Liver (tissue), 8 donors: ENCODE measurements at regions not wholly inside any gene's neighbourhood (a gene's known extent, or its start where the extent isn't known, plus 50 kb on each side); places are given as distances from the start of the nearest gene placed in this dataset.
A peak's percentile ranks its signal among the peaks of the same experiment; 100 is the strongest.

ENCODE experiments used
- DNase-seq: peaks from one replicate; pipeline ENCODE4 v3.0.0-alpha.2; 2017; ENCODE audit warnings: low spot score
- H3K27ac ChIP-seq, 2 donors: one replicate each; pipeline ENCODE4 v1.7.0; 2013; ENCODE audit warnings: inconsistent platforms in 2 of 2, low read length in 2 of 2, control low read depth in 1 of 2, low read depth in 1 of 2, mild to moderate bottlenecking in 1 of 2
- H3K27me3 ChIP-seq, 4 donors: one replicate each; pipeline versions ENCODE4 v1.6.1 to v1.7.0; 2013; ENCODE audit warnings: low read length in 3 of 4, inconsistent platforms in 1 of 4, mild to moderate bottlenecking in 1 of 4, moderate library complexity in 1 of 4; ENCODE audit not compliant: control insufficient read depth in 4 of 4, insufficient read depth in 4 of 4
- H3K36me3 ChIP-seq, 4 donors: one replicate each; pipeline versions ENCODE4 v1.6.1 to v1.7.0; 2013; ENCODE audit warnings: low read length in 3 of 4, mild to moderate bottlenecking in 3 of 4, low read depth in 1 of 4, moderate library complexity in 1 of 4; ENCODE audit not compliant: control insufficient read depth in 4 of 4, insufficient read depth in 3 of 4
- H3K4me1 ChIP-seq, 4 donors: one replicate each; pipeline versions ENCODE4 v1.6.1 to v1.7.0; 2013; ENCODE audit warnings: low read length in 3 of 4, mild to moderate bottlenecking in 3 of 4, moderate library complexity in 1 of 4; ENCODE audit not compliant: control insufficient read depth in 4 of 4, insufficient read depth in 4 of 4
- H3K4me3 ChIP-seq, 3 donors: one replicate each; pipeline versions ENCODE4 v1.6.1 to v1.7.0; 2013; ENCODE audit warnings: low read length in 3 of 3, control low read depth in 1 of 3, low read depth in 1 of 3, mild to moderate bottlenecking in 1 of 3
- H3K9ac ChIP-seq, 2 donors: one replicate each; pipeline ENCODE4 v1.7.0; 2013; ENCODE audit warnings: low read length in 2 of 2, mild to moderate bottlenecking in 2 of 2, moderate library complexity in 2 of 2, control low read depth in 1 of 2, low read depth in 1 of 2
- H3K9me3 ChIP-seq, 4 donors: one replicate each; pipeline versions ENCODE4 v1.6.1 to v1.7.0; 2013; ENCODE audit warnings: low read length in 3 of 4; ENCODE audit not compliant: control insufficient read depth in 4 of 4
- EGR1 ChIP-seq, 2 donors: IDR thresholded peaks; 2 replicates each; pipeline ENCODE4 v1.6.1; 2016 to 2018; ENCODE audit warnings: antibody characterized with exemption in 2 of 2, low read depth in 2 of 2
- FOXA1 ChIP-seq: IDR thresholded peaks from 2 replicates; pipeline ENCODE4 v1.6.1; 2016; ENCODE audit warnings: antibody characterized with exemption
- FOXA2 ChIP-seq: IDR thresholded peaks from 2 replicates; pipeline ENCODE4 v1.6.1; 2016; ENCODE audit warnings: antibody characterized with exemption
- GABPA ChIP-seq, 2 donors: IDR thresholded peaks in 1 of 2; conservative IDR thresholded peaks in 1 of 2; 2 replicates each; pipeline ENCODE4 v1.6.1; 2016; ENCODE audit warnings: antibody characterized with exemption in 2 of 2, mild to moderate bottlenecking in 1 of 2, moderate library complexity in 1 of 2
- HNF4A ChIP-seq, 2 donors: conservative IDR thresholded peaks; 2 replicates each; pipeline ENCODE4 v1.6.1; 2016; ENCODE audit warnings: antibody characterized with exemption in 2 of 2, mild to moderate bottlenecking in 2 of 2
- HNF4G ChIP-seq: IDR thresholded peaks from 2 replicates; pipeline ENCODE4 v1.6.1; 2016; ENCODE audit warnings: antibody characterized with exemption
- JUND ChIP-seq, 2 donors: IDR thresholded peaks; 2 replicates each; pipeline ENCODE4 v1.6.1; 2016; ENCODE audit warnings: antibody characterized with exemption in 2 of 2
- NR2F2 ChIP-seq: IDR thresholded peaks from 2 replicates; pipeline ENCODE4 v1.6.1; 2016; ENCODE audit warnings: antibody characterized with exemption
- RAD21 ChIP-seq, 2 donors: IDR thresholded peaks; 2 replicates each; pipeline ENCODE4 v1.6.1; 2016; ENCODE audit warnings: antibody characterized with exemption in 2 of 2, mild to moderate bottlenecking in 2 of 2
- RXRA ChIP-seq, 2 donors: IDR thresholded peaks; 2 replicates each; pipeline ENCODE4 v1.6.1; 2017 to 2018; ENCODE audit warnings: antibody characterized with exemption in 2 of 2, mild to moderate bottlenecking in 1 of 2
- SP1 ChIP-seq: IDR thresholded peaks from 2 replicates; pipeline ENCODE4 v1.6.1; 2018; ENCODE audit warnings: antibody characterized with exemption, mild to moderate bottlenecking
- TAF1 ChIP-seq: conservative IDR thresholded peaks from 2 replicates; pipeline ENCODE4 v1.6.1; 2016; ENCODE audit warnings: antibody characterized with exemption, mild to moderate bottlenecking
- YY1 ChIP-seq: IDR thresholded peaks from 2 replicates; pipeline ENCODE4 v1.6.1; 2016; ENCODE audit warnings: antibody characterized with exemption, mild to moderate bottlenecking
- WGBS: extraction: QIAGEN DNeasy Blood & Tissue Kit; methylation state at CpG from one replicate; pipeline ENCODE4 v1.1.7; 2013; 5-methylcytosine and 5-hydroxymethylcytosine counted together
- TF ChIP-seq, protein P1 (sequence below): IDR thresholded peaks from 2 replicates; pipeline ENCODE4 v1.6.1; 2016; ENCODE audit warnings: antibody characterized with exemption
- TF ChIP-seq, protein P2 (sequence below): fragments of 150-350 bp; IDR thresholded peaks from 2 replicates; pipeline ENCODE4 v1.5.1; 2017; ENCODE audit warnings: improper control_type of control experiment, low read depth, low read length; ENCODE audit not compliant: missing input control
- TF ChIP-seq, protein P3 (sequence below): IDR thresholded peaks from 2 replicates; pipeline ENCODE4 v1.6.1; 2016; ENCODE audit warnings: antibody characterized with exemption
- TF ChIP-seq, protein P4 (sequence below): IDR thresholded peaks from 2 replicates; pipeline ENCODE4 v1.6.1; 2016; ENCODE audit warnings: antibody characterized with exemption, mild to moderate bottlenecking
- TF ChIP-seq, protein P5 (sequence below): IDR thresholded peaks from 2 replicates; pipeline ENCODE4 v1.6.1; 2016; ENCODE audit warnings: antibody characterized with exemption
- donor health status: healthy.
- donor health status: healthy.
- donor health status: healthy.
- donor health status: healthy.
- donor health status: healthy.

DNA sequence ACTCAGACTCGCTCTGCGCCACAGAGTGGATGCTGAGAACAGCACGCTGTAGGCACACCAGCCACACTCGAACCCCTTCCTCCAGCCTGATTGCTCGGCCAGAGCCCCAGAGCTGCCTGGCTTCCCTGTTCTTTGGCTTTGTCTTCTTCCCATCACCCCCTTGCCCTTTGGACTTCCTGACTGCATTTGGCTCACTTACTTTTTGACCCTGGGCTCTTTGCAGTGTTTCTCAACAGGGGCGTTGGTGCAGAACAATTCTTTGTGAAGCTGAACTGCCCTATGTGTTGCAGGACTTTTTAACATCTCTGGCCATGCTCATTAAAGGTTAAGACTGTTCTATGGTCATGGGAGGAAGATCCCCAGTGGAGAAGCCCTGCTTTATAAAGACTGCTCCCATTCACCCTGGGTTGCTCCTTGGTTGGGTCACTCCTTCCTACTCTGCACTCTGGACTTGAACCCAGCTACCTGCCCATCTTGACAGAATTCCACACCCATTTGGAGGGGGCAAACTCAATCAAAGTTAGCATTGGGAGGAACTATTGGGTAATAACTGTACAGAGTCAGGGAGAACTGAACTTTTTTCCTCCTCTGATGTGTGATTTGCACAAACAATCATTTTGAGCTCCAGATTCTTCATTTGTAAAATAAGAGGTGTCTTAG lies 127.7 kb upstream of the PLEKHG7 start:
- Histone ChIP-seq H3K36me3 (no peaks in the 10 kb centered on the region), H3K4me1 (peaks cover 10 to 32% (median 30%) of the 10 kb centered on the region in 4 donors), H3K4me3 (no peak overlapping the region), H3K9ac (peak overlapping the region in 1 of 2 donors; percentile 1), H3K27ac (peak overlapping the region; percentile 37 to 92), H3K27me3 (no peaks in the 10 kb centered on the region), H3K9me3 (no peaks in the 10 kb centered on the region)
- peak; percentile 39 for DNase-seq
- TF ChIP-seq HNF4G (peak; percentile 98), NR2F2 (peak; percentile 85), RAD21 (IDR thresholded peaks at IDR 0.05) (peak; percentile 35 to 74), SP1 (peak; percentile 96), YY1 (peak; percentile 44), FOXA1 (peak; percentile 63), GABPA (IDR thresholded peaks at IDR 0.05 in 1 of 2, conservative IDR thresholded peaks at IDR 0.05 in 1 of 2) (no peak), FOXA2 (peak; percentile 32), EGR1 (IDR thresholded peaks at IDR 0.05; ENCODE audit: low read depth in 2 of 2) (peak in 1 of 2 donors; percentile 63), HNF4A (conservative IDR thresholded peaks at IDR 0.05) (peak; percentile 97 to 98), RXRA (IDR thresholded peaks at IDR 0.05) (peak; percentile 91 to 92), JUND (IDR thresholded peaks at IDR 0.05) (peak; percentile 49 to 70), TAF1 (no peak)
- TF ChIP-seq, protein P1, sequence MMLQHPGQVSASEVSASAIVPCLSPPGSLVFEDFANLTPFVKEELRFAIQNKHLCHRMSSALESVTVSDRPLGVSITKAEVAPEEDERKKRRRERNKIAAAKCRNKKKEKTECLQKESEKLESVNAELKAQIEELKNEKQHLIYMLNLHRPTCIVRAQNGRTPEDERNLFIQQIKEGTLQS: peak; percentile 36
- TF ChIP-seq, protein P2, sequence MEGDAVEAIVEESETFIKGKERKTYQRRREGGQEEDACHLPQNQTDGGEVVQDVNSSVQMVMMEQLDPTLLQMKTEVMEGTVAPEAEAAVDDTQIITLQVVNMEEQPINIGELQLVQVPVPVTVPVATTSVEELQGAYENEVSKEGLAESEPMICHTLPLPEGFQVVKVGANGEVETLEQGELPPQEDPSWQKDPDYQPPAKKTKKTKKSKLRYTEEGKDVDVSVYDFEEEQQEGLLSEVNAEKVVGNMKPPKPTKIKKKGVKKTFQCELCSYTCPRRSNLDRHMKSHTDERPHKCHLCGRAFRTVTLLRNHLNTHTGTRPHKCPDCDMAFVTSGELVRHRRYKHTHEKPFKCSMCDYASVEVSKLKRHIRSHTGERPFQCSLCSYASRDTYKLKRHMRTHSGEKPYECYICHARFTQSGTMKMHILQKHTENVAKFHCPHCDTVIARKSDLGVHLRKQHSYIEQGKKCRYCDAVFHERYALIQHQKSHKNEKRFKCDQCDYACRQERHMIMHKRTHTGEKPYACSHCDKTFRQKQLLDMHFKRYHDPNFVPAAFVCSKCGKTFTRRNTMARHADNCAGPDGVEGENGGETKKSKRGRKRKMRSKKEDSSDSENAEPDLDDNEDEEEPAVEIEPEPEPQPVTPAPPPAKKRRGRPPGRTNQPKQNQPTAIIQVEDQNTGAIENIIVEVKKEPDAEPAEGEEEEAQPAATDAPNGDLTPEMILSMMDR: no peak
- TF ChIP-seq, protein P3, sequence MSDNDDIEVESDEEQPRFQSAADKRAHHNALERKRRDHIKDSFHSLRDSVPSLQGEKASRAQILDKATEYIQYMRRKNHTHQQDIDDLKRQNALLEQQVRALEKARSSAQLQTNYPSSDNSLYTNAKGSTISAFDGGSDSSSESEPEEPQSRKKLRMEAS: peak; percentile 90
- TF ChIP-seq, protein P4, sequence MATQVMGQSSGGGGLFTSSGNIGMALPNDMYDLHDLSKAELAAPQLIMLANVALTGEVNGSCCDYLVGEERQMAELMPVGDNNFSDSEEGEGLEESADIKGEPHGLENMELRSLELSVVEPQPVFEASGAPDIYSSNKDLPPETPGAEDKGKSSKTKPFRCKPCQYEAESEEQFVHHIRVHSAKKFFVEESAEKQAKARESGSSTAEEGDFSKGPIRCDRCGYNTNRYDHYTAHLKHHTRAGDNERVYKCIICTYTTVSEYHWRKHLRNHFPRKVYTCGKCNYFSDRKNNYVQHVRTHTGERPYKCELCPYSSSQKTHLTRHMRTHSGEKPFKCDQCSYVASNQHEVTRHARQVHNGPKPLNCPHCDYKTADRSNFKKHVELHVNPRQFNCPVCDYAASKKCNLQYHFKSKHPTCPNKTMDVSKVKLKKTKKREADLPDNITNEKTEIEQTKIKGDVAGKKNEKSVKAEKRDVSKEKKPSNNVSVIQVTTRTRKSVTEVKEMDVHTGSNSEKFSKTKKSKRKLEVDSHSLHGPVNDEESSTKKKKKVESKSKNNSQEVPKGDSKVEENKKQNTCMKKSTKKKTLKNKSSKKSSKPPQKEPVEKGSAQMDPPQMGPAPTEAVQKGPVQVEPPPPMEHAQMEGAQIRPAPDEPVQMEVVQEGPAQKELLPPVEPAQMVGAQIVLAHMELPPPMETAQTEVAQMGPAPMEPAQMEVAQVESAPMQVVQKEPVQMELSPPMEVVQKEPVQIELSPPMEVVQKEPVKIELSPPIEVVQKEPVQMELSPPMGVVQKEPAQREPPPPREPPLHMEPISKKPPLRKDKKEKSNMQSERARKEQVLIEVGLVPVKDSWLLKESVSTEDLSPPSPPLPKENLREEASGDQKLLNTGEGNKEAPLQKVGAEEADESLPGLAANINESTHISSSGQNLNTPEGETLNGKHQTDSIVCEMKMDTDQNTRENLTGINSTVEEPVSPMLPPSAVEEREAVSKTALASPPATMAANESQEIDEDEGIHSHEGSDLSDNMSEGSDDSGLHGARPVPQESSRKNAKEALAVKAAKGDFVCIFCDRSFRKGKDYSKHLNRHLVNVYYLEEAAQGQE: peak; percentile 41
- TF ChIP-seq, protein P5, sequence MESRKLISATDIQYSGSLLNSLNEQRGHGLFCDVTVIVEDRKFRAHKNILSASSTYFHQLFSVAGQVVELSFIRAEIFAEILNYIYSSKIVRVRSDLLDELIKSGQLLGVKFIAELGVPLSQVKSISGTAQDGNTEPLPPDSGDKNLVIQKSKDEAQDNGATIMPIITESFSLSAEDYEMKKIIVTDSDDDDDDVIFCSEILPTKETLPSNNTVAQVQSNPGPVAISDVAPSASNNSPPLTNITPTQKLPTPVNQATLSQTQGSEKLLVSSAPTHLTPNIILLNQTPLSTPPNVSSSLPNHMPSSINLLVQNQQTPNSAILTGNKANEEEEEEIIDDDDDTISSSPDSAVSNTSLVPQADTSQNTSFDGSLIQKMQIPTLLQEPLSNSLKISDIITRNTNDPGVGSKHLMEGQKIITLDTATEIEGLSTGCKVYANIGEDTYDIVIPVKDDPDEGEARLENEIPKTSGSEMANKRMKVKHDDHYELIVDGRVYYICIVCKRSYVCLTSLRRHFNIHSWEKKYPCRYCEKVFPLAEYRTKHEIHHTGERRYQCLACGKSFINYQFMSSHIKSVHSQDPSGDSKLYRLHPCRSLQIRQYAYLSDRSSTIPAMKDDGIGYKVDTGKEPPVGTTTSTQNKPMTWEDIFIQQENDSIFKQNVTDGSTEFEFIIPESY: peak; percentile 54
- 48% methylated on average over 6 of the region's 6 CpGs for WGBS
